GM18498 (cell line): ENCODE measurements at regions not wholly inside any gene's neighbourhood (a gene's known extent, or its start where the extent isn't known, plus 50 kb on each side); places are given as distances from the start of the nearest gene placed in this dataset.

ENCODE experiments used
- ATAC-seq: cut with Tn5 transposase; IDR thresholded peaks from one replicate; pipeline ENCODE4 v1.9.1; 2021; ENCODE audit warnings: mild to moderate bottlenecking, moderate library complexity; ENCODE audit not compliant: unreplicated experiment

DNA sequence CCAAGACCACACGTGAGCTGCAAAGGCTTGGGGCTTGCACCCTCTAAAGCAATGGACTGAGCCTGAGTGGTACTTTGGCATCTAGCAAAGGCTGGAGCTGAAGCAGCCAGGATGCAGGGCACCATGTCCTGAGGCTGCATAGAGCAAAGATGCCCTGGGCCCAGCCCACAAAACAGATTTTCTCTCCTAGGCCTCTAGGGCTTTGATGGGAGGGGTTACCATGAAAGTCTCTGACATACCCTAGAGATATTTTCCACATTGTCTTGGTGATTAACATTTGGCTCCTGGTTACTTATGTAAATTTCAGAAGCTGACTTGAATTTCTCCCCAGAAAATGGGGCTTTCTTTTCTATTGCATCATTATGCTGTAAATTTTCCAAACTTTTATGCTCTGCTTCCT is 438.3 kb downstream of the SLC16A7 start:
- ATAC-seq, result no peak

DNA sequence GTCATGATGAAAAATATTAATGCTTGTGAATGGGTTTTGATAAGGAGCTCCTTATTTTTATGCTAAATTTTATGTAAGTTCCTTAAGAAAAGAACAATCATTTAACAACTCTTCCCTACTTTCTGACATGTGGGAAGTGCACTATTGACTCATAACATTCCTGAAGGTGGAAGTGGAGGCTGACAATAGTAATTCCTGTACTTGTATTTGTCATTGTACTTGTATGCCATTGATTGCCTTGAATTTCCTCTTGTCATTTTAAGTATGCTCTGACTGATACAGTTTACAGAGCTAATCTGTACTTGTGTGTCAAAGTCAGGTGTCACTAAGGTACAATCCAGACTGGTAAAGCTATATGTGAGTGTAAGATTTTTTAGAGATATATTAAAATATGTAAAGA is 440.0 kb downstream of the SLC16A7 start:
- ATAC-seq, result no peak

DNA sequence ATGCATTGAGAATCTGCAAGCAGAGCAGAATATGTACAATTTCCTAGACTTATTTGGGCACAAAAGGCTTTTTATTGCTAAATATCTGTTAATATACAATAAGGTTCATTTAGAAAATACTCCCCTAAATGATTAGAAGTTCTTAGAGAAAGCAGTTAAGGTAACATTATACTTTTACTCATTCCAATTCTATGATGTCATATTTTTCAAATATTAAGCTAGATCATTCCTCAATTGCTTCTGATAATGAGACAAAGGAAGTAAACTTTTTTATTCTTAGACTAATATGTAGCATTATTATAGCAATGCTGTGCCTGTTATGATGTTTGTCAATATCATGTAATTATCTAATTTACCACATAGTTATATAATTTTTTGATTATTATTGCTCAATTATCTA is 447.0 kb downstream of the SLC16A7 start:
- no peak for ATAC-seq

DNA sequence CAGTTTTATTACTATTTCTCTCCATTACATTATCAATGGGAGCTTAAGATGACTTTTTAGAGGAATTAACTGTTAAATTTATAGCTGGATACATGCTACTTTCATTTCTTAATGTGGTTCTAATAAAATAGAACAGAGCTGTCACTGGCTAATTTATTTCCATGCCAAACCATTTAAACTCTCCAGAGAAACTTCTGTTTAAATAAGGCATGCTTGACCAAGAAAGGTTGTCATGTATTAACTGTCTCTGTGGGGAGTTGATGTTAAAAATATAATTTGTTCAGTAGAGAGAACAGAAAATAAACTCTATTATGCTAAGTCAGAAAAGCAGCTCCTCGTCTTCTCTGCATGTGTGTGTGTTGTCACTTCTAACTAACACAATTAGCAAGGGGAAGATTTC is 447.4 kb downstream of the SLC16A7 start:
- no peak for ATAC-seq

DNA sequence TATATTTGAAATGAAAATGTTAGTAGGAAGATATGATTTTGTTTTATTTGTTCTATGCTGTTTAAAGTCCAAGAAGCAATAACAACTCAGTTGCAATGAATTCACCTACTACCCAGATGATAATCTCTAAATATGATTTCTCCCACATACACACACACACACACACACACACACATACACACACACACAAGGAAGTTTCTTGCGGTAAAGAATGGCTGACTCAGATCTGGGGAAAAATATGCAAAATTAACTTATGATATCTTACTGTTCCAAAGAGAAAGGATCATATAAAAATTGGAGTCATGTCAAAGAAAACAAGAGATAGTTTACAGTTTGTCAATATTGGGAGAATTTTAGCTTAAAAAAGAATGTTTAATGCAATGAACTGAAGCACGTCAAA is 456.7 kb downstream of the SLC16A7 start:
- no peak for ATAC-seq

DNA sequence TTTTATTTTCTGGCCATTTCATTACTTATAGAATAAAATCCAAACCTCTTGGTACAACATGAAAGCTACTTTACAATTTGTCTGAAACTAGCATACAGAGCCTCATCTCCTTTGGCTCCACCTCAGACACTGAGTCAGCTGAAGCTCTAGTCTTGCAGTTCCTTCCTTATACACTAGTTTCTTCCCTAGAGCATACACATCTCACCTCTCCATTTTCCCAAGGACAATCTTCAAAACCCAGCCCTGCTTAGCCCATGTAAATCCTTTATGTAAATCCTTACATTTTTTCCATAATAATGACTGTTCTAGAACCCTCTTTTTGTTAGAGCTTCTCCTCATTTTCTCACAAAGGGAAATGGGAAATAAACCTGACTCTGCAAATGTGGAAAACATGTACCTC is 463.4 kb downstream of the SLC16A7 start:
- no peak for ATAC-seq

DNA sequence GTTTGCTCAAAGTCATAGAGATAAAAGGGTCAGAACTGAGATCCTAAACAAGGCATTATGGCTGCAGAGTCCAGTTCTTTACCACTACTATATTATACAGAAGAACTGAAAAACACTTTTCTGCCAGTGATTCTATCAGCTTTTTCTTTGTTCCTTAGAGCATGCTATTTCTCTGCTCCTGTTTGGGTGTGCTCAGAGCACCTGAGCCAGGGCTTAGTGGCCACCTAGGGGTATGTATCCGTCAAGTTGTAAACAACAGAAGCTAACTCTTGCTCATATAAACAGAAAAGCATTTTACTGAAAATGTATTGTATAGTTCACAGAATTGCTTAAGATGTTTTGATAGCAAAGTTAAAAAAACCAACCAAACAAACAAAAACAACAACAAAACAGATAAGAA is 470.8 kb downstream of the SLC16A7 start:
- no peak for ATAC-seq

DNA sequence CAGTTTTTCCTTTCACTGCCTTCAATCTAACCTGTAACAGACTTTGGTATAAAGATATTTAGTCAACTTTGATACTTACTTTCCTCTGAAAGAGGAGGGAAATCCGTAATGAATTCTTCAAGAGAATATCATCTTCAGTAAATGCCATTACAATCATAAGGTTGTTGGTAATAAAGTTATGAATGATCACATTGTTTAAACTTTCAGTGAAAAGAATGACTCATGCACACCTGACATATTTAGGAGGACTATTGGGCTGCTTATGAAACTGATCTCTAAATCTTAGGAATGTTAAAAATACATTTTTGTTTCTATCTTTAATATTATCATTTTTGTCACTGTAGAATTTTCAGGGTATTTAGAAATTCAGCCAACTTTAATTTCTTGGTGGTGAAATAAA is 474.7 kb downstream of the SLC16A7 start:
- ATAC-seq, result no peak

DNA sequence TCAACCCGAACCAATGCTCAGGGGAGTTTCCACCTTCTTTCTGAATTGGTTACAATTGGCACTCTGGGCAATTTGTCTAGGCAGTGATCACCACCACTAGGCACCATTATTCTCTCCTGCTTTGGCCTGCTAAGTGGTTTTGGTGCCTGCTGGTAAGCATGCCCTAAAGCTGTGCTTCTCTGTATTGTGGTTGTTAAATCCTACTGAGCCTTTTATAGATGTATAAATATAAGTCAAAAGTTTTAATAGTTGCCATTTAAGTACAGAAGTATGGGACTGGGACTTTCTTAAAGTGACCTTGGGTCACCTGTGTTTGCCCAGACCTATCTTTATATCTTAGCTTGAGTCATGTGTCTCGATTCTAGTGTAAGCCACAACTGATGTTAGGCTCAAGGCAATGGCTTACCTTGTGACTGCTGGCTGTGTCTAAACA is 475.9 kb downstream of the SLC16A7 start:
- no peak for ATAC-seq

DNA sequence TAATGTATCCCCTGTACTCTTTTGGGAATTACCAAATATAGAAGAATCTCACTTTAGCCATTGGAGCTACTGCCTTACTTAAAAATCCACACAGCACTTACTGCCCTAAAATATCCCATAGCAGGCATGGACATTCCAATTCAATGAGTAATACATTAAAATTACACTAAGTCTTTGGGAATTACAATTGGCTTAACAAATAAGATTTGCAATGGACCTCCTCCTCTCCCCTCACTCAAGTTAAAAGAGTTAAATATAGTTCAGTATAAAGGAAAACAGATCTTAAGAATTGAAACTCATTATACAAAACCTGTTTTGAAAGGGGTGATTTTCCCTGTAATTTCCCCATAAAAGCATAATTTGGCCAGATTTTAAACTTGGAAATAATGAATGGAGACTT is 477.1 kb downstream of the SLC16A7 start:
- no peak for ATAC-seq

DNA sequence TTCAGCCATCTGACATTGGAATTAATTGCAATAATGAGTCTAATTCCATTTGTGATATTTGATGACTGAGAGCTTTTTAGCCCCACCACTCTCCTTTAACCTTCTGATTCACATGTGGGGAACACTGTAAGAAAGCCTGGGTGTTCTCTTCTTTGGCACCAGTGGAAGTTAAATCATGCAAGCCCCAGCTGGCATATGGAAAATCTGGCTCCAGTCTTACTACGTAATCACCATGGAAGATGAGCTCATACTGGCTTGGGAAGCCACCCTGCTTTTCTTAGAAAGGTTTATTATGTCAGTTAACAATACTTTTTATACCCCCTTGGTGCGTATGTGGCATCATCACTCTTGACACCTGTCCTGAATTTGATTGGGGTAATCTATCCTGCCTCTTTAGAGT is 479.3 kb downstream of the SLC16A7 start:
- no peak for ATAC-seq

DNA sequence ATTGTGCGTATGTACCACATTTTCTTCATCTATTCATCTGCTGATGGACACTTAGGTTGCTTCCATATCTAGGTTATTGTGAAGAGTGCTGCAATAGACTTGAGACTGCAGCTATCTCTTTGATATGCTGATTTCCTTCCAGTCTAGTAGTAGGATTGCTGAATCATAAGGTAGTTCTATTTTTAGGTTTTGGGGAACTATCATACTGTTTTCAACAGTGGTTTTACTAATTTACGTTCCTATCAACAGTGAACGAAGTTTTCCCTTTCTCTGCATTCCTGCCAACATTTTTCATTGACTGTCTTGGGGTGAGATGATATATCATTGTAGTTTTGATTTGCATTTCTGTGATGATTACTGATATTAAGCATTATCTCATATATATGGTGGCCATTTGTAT is 482.2 kb downstream of the SLC16A7 start:
- no peak for ATAC-seq

DNA sequence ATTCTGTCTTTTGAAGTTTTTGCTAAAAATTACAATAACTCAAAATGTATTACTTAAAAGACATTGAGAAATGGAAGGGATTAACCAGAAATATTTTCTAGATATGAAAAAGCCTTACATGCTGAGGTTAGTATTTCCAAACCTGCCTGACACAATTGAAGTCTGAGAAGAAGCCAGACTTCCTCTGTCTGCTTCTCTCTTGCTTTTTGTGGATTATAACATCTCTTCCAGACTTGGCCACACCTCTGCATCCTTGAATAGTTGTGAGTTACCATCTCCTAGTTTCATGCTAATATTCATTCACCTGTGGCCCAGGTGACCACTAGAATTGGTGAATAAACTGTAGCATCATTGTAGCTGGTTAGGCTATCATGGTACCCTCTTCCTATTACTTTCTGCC is 497.6 kb downstream of the SLC16A7 start:
- no peak for ATAC-seq

DNA sequence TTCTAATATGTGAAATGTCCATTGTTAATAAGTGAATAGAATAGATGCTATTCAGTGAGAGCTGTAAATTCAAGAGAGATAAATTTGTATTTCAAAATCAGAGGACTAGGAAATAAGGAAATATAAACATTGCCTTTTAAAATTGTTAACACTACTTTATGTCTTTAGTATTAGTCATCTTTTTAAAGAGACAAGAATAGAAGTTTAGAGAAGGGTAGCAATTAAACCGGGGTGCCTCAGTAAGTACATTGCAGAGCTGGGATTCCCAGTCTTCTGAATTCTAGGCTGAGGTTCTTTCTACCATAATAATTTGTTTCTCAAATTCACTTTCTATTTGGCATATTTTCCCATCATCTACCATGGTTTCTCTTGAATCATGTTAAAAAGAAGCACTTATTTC is 498.6 kb downstream of the SLC16A7 start:
- no peak for ATAC-seq

DNA sequence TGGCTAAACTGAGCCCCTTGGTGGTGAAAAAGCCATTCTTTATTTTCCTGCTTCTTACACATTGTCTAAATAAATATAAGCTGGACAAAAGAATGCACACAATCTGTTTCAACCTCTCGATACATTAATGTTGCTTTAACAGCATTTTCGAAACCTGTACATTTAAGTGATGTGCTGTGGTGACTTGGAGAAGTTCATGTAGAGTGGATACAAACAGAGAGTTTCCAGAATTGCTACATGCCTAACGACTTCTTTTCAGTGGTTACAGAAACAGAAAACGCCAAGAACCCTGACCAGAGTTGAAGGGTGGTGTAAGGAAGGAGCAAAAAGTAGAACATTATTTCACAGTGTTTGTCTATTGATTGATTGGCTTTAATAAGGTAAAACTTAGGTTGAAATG is 500.9 kb downstream of the SLC16A7 start:
- ATAC-seq, result no peak

DNA sequence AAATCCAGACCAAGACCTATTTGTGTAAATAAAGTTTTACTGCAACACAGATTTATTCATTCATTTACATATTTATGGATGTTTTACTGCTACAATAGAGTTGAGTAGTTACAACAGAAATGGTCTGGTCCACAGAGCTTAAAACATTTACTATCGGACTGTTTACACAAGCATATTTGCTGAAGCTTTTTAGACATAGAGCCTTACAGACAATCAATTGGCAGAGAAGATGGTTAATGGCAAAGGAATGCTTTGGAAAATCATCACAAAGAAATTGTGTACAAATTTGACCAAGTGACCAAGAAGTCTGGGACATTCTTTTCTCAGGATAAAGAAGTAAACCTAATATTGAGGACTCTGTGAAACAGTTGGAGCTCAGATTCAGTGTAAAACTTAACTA is 504.3 kb downstream of the SLC16A7 start:
- ATAC-seq, result no peak

DNA sequence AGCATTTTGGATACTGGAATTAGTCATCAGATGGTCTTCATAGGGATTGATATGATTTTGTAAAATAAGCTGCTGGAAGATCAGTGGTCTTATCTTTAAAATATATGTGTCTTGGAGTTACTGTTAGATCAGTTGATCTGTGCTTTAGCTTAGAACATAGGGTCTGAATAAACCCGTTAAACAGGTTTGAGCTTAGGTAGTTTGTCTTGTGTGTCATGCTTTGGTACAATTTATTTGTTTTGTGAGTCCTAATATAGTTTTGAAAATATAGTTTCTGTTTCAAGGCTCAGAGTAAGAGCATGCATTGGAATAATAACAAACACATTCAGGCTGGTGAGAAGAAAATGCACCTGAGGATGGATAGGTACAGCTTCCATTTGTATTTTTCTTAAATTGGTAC is 505.0 kb downstream of the SLC16A7 start:
- ATAC-seq, result no peak

DNA sequence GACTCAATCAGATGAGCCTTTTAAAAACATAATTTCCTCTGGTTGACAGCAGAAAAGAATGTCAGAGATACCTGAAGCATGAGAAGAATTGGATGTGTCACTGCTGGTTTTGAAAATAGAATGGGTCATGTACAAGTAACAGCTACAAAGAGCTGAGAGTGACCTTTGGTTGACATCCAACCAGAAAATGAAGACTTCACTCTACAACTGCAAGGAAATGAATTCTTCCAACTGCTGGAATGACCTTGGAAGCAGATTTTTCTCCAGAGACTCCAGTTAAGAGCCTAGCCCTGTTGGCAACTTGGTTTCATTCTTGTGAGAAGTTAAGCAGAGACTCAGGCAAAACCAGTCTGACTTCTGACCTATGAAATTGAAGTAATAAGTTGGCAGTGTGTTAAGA is 505.9 kb downstream of the SLC16A7 start:
- no peak for ATAC-seq

DNA sequence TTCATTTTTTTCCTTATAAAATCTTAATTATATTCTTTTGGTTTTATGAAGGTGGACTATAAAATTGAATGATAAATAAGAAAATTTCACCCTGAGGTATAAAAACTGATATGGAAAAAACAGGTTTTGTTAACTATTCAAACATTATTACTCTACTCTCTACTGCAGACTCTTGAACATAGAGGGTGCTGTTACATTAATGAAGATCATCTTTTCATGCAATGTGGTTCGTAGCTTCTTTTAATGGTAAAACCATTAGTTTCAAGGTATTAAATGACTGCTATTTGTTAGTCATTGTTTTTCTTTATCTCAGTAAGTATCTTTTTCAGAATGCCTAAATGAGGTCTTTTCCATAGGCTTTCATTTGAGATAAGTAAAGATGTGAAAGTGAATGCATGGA is 510.4 kb downstream of the SLC16A7 start:
- no peak for ATAC-seq

DNA sequence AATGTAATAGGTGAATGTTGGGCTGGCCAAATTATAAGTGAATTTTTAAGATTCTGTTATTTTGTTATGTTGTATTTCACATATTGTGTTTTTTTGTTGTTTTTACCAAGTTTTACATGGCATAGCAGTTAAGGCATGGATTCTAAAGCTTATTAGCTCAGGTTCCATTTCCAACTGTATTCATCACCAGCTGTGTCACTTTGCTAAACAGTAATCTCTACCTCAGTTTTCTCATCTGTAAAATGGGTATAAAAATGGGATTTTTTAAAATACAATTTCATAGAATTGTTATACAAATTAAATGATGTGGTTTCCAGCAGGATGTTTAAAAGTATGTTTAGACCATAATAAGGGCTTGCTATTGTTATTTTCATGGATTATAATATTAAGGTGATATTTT is 512.2 kb downstream of the SLC16A7 start:
- no peak for ATAC-seq

DNA sequence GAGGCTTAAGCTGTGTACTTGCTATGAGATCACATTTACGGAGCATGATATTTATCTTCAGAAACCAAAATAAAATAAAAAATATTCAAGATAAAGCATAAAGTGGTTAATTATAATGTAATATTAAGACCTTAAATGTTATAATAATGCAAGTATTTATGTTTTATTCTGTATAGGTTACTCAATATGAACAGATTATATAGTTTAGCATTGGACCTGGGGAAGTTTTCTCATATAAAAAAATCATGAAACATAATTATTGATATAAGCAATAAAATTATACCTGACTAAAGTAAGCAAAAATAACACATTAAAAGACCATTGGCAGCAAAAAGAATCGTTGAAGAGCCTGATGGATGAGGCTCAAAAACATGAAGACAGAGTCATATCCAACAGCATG is 516.2 kb downstream of the SLC16A7 start:
- ATAC-seq, result no peak

DNA sequence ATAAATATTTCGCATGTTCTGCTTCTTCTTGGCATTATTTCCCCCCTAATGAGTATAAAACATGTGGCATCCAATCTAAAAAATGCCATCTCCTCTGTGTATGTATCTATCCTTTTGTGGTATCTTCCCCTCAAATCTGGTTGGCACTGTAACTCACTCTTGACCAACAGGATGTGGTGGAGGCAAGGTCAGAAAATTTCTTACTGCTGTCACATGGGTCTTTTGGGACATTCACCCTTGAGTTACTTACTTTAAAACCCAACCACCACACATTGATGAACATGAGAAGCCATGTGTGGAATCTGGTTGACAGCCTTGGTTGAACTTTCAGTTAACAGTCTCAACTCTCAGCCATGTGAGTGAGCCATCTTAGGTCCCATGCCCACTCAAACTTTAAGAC is 516.9 kb downstream of the SLC16A7 start:
- no peak for ATAC-seq

DNA sequence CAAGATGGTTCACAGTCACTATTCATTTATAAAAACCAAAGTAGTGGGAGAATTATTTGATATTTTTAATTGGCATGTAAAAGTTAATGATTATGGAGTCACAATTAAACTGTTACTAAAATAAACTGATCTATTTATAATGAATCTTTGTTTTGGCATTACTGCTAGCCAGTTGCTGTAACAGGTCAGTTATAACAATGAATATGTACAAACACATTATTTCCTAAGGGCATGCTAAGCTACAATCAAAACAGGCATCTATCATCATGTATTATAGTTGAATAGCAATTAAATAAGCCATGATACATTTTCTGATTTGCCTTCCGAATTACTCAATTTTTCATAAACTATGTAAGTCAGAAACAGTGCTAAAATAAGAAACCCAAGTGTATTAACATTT is 518.3 kb downstream of the SLC16A7 start:
- no peak for ATAC-seq

DNA sequence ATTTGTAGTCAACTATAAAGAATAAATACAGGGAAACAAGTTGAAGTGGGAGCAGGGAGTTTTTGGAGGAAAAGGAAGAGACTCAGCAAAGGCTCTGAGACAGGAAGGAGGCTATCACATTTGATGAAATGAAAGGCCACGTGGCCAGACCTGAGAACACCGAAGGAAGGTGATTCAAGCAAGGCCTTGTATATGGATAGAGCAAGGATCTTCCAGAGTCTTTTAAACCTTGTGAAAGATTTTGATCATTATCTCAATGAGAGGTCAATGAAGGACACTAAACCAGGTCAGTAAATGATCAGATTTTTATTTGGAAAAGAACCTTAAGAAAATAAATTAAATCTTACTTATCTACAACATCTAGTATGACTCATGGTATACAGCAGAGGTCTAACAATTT is 523.5 kb downstream of the SLC16A7 start:
- no peak for ATAC-seq
